NCI-H2227 (cell line): ENCODE measurements at regions not wholly inside any gene's neighbourhood (a gene's known extent, or its start where the extent isn't known, plus 50 kb on each side); places are given as distances from the start of the nearest gene placed in this dataset.

ENCODE experiments used
- DNase-seq: peaks from one replicate; lab custom pipeline; 2025; ENCODE audit not compliant: unreplicated experiment; lab: John Stamatoyannopoulos, UW

DNA sequence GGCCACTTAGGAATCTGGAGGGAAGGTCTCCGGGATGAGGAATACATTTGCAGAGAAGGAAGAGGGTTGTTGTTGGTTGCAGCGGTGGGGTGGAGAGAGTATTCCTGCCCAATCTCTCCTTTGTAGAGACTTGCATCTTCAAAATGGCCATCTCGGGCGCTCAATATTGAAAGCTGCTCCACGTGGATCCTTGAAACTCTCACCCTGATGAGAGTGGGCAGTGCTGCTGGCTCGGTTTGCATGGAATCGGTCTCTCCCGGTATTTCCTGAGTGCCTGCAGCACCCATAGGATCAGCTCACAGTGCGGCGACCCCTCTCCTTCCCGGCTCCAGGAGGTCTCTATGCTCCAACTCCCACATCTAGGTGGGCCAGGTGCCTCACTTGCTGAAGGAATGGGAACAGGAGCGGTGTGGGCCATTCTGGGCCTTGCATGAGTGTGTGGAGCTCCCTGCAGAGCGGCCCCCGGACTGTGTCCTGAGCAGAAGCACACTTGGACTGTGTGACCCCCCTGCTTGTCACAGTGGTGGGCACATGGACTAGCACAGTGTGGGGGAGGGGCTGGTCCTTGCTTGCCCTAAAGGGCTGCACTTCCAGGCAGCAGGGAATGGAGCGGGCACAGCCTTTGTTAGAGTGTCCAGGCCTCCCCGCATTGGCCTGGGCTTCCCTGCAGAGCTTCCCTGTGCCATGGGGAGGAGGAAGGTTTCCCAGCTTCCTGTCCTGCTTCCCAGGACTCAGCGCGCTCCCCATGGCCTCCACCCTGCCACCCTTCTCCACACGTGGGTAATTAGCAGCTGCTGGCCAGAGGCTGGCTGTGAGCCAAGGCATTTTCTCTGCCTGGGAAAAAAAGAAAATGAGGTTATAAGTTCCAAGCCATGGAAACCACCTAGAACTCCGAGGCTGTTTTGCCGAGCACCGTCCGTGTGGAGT is 139.3 kb downstream of the IRF8 start:
- DNase-seq: no peak

DNA sequence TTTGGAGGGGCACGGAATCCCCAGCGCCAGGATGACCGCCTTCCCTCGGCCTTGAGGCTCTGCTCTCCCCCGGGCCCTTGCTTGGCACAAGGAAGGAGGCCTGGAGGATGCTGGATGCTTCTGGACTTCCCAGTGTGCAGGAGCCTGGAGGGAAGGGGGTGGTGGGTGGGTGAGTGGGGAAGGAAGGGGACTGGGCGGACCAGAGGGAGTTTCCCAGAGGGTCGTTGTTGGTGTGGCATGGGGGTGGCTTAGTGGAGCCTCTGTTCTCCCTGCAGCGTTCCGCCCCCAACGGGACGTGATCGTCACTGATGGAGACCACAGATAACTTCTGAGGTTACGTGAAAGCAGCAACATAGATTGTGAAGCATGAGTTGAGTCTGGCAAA is 140.0 kb downstream of the IRF8 start:
- no peak for DNase-seq

DNA sequence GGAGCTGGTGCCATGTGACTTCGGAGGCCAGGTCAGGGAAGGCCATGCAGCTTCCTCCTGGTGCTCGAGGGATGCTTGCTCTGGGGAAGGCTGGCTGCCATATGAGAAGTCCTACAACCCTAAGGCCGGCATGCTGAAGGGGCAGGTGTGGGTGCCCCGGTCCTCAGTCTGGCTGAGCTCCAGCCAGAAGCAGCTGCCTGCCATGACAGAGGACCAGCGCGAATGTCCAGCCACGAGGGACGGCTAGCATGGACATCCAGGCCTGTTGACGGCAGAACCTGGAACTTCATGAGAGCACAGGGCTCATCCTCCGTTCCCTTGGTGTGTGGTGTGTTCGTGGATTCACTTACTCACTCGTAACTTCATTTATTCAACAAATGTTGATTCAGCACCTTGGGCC is 140.6 kb downstream of the IRF8 start:
- no peak for DNase-seq

DNA sequence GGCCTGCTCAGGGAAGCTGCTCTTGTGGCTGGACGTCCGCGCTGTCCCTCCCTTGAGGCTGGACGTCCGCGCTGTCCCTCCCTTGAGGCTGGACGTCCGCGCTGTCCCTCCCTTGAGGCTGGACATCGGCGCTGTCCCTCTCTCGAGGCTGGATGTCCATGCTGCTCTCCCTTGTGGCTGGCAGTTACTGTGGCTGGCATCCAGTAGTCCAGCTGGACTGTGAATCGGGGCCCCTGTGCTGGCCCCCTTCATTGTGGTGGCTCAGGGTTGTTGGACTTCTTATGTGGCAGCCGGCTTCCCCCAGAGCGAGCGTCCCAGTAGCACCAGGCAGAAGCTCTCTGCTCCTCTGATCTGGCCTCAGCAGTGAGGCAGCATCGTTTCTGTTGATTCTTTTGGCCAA is 141.5 kb downstream of the IRF8 start:
- no peak for DNase-seq

DNA sequence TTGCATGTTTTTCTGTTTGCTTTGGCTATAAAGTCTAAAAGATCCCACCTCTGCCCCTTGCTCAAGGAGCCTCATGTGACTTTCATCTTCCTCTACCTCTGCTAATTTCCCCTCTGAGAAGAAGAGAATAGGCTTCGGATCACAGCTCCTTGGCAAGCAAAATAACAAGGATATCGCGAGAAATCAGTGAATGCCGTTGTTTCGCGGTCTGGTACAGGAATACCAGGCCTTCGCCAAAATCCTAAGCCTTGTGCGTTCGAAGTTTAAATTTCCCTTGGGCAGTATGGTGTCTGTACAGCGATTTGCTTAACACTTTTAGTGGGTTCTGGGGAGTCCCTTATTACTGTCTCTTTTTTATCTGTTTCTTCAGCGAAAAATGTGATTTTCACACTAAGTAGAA is 142.3 kb downstream of the IRF8 start:
- DNase-seq: no peak

DNA sequence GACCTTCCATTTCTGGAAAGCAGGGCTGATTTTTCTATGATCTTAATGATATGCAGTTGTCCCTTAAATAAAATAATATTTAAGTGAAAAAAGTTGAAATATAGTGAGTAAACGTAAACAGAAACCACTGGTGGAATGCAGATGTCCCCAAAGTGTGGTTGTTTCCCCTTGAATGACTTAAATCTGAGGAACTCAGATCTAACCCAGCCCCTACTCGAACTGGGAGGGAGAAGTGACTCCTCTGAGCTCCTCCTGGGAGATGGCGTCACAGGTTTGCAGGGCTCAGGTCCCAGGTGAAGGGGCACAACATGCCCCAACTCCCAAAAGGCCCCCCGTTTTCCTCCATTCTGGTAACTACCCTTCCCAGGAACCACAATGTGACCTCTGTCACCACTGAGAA is 142.8 kb downstream of the IRF8 start:
- no peak for DNase-seq

DNA sequence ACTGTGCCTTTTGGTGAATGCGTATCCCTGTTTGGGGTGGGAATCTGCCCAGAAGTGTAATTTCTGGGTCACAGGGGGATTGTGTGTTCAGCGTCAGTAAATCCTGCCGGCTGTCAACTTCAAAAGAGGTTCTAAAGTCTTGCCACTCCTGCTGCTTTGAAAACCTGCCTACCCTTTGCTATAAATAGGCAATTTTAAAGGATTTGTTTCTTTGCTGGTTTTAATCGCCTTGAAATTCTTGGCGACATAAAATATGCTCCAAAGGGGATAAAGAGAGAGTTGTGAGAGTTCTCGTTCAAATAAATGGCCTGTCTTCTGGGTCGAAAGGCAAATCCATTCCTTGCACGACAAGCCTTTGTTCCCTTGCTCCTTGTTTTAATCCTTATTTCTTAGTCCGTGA is 143.4 kb downstream of the IRF8 start:
- no peak for DNase-seq

DNA sequence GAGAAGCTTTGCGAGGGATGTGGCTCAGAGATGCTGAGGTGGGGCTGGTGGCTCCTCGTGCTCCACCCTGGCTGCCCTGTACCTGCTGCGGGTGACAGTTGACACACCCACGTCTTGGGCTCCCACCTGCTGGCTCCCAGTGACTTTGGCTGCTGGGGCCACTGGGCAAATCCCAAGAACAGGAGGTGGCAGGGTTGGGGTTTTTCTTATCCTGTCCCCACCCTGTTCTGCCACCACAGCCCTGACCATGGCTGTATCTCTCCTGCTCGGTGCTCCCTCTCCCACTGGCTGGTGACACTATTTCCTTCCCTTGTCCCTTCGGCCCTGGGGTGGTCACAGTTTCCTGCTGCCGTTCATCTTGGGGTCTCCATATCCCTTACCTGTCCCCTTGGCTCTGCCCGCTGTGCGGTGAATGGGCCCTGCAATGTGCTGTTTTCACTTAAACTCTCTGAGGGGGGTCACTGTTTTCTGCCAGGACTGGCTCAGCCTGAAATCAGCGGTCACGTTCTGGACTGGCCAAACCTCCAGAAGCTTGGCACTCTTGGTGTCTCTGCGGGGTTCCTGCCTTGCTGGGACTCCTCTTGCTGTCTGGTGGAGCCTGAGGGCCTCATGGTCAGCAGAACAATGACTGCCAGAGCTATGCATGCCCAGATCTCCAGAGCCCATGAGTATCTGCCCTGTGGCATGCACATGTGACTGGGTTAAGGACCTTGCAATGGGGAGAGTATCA is 144.2 kb downstream of the IRF8 start:
- no peak for DNase-seq

DNA sequence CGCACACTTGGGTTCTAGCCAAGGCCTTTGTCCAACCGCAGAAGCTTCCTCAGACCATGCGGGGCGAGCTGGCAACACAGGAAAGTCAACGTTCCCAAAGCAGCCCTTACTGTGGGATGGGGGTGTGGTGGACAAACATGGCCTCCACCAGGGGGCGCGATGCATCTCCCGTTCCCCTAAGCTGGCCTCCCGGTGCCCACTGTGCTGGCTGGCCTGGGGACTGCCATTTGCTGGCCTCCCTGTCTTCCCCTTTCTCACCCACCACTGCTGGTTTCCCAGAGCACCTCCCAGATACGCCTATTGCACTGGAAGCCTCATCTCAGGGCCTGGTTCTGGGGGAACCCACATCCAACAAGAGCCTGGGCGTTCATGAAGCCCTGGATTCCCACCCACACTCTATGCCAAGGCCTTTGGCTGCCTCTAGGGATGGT is 145.3 kb downstream of the IRF8 start:
- DNase-seq: no peak

DNA sequence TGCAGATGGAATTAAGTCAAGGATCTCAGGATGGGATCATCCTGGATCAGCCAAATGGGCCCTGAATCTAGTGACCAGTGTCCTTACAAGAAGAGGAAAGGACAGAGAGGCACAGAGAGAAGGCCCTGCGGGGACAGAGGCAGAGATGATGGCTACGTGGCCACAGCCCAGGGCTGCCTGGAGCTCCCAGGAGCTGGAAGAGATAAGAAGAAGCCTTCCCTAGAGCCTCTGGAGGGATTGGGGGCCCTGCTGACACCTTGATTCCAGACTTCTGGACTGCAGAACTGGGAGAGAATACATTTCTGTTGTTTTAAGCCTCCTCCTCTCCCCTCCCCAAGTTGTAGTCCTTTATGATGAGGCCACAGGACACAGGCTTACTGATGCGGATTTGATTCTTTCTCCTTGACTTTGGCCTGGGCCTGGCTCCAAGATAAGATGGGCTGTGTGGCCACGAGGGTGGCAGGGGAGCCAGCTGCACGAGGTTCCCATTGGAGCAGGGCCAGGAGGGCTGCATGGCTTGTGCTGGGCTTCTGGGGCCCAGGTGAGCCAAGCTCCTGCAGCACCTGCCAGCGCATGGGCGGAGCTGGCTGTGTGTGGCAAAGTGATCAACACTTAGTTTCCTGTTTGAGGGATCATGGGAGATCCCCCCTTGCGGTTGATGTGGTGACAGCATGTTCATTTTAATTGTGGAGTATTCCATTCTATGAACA is 146.1 kb downstream of the IRF8 start:
- DNase-seq: no peak

DNA sequence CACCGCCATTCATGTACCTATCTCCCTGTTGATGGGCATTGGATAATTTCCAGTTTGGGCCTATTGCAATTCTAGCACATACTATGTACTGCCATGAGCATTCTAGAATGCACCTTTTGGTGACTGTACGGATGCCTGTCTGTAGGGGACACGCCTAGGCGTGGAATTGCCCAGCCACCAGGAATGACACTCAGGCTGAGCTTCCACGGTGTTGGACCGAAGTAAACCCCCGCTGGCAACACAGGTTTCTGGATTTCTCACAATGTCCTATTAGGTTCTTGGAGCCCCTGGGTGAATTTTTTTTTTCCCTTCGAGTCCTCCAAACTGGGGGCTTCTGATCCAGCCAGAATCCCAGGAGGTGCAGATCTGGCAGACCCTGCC is 146.6 kb downstream of the IRF8 start:
- DNase-seq: no peak

DNA sequence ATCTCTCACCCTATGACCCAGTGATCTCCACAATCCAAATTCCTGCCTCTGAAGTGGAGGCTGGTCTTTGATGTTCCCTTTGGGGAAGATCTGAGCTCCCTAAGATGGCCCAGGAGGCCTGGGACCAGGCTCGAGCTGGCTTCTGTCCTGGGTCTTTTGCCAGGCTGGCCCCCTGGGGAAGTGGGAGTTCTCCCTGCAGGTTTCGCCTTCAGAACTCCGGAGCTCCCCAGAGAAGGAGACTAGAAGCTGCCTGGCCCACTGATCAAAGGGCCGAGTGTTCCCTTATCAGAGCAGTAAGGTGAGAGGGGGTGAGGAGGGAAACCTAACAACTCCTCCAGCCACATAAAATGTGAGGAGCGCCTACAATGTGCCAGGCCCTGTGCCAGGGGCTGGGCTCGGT is 147.1 kb downstream of the IRF8 start:
- DNase-seq: no peak

DNA sequence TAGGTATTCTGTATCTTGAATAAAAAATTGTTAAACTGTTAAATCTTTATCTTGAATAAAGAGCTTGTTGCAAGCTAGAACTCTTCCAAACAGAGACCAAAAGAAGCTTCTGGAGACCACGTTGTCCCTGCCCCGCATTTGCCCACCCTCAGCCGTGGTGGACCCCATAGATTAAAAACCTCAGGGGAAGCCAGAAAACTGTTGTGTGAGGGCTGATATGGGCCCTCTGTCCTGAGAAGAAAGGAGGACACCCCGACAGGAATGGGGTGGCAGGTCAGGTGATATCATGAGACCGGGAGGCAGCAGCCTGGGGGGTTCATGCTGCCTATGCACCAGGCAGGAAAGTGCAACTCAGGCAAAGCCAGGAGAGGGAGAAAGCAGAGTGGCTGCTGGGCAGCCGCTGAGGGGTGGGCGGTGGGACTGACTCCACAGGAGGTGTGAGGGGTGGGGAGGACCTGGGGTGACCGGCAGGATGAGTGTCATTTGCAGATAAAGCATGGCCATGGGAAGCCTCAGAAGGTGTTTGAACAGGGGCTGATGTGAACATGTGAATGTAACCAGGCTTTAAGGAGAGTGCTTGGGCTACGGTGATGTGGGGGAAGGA is 147.8 kb downstream of the IRF8 start:
- no peak for DNase-seq

DNA sequence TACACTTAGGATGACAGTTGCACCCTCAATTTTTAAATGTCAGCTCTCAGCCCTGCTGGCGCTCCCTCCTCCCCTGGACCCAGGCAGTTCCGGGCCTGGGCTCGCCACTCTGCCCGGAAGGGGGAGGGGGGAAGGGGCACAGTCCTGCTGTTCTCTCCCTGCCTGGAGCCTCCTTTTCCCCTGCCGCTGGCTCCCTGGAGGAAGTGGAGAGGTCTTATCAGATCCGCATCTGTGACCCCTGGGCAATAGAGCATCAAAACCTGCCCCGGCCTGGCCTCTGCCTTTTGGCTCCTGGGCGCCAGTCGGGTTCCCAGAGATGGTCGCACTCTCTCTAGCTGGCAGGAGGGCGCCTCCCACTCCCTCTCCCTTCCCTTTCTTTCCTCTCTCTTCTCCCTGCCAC is 149.3 kb downstream of the IRF8 start:
- no peak for DNase-seq

DNA sequence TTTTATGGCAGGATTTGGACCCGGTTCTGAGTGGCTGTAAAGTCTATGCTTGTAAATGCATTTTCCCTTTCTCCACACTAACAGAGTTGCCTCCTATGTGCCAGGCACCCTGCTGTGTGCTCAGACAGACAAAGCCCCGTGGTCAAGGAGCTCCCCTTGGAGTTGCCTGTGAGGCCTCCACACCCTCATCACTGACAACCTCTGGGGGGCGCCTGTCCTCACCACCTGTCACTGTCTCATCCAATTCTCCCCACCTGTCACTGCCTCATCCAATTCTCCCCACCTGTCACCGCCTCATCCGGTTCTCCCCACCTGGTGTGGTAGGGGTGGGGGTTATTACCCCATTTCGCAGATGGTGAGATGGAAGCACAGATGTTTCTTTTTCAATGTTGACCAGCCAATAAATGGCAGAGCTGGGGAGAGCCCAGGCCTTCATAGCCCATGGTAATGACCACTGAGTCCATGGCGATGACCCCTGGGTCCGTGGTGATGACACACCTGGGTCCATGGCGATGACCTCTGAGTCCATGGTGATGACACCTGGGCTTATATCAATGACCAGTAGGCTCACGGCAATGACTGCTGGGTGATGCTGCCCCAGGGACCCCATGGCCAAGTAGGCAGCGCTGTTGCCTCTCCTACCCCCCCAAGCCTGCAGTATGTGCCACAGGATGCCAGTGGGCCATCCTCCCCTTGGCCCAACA is 150.1 kb downstream of the IRF8 start:
- no peak for DNase-seq

DNA sequence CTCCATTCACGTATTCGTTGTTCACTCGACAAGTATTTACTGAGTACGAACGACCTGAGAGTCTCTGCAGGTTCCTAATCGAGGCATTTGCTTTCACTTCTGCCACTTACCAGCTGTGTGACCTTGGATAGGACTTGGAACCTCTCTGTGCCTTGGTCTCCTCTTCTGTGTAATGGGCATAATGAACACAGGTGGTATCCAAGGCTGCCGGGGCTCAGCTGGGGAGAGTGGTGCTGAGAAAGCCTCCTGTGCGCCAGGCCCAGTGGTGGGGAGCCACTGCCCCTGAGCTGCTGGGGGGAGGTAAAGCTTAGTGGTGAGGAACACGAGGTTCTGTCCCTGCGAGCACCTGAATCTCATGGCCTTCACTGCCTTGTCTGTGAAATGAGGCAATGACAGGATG is 150.7 kb downstream of the IRF8 start:
- no peak for DNase-seq

DNA sequence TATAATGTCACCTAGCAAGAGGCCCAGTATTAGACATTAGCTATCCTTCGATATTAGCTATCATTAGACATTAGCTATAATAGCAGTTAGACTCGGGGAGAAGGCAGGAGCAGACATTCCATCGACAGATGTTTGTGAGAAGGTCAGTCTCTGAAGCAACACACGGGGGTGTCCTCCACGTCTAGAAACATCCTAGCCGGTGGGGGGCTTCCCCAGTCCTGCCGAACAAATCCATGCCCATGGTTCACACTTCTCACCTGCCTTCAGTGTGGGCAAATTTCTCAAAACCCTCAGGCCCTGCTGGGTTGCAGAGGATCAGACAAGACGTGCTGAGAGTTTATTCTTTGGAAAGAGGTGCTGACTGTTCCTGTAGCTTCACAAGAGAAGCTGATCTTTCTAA is 151.1 kb downstream of the IRF8 start:
- DNase-seq: no peak

DNA sequence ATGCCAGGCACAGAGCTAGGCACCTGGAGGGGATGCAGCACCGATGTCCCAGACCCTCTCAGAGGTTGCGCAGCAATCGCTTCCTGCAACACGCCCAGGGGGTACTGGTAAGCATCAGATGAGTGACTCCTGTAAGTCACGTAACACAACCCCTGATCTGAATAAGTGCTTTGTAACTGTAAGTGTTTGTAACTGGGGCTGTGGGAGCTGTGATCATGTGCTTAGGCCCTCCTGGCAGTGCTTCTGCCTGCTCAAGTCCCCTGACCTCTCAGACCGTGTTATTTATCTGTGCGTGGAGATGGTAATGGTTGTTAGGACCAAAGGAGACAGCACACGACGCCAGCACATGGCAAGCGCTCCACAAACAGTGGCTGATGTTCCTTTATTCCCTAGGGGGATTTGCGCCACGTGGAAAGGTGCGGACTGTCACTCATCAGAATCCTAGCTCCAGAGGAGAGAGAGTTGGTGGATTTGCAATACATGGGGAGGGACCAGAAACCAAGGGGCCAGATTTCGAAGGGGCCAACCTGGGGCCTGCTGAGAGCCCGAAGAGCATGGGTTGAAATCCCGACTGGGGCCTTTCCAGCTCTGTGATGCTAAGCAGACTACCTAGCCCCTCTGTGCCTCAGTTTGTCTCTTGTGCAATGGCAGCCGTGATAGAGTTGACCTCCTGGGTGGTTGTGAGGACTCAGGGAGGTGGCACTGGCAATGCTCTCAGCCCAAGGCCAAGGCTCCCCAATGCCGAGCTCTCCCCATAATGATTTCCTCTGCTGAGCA is 151.8 kb downstream of the IRF8 start:
- DNase-seq: no peak

DNA sequence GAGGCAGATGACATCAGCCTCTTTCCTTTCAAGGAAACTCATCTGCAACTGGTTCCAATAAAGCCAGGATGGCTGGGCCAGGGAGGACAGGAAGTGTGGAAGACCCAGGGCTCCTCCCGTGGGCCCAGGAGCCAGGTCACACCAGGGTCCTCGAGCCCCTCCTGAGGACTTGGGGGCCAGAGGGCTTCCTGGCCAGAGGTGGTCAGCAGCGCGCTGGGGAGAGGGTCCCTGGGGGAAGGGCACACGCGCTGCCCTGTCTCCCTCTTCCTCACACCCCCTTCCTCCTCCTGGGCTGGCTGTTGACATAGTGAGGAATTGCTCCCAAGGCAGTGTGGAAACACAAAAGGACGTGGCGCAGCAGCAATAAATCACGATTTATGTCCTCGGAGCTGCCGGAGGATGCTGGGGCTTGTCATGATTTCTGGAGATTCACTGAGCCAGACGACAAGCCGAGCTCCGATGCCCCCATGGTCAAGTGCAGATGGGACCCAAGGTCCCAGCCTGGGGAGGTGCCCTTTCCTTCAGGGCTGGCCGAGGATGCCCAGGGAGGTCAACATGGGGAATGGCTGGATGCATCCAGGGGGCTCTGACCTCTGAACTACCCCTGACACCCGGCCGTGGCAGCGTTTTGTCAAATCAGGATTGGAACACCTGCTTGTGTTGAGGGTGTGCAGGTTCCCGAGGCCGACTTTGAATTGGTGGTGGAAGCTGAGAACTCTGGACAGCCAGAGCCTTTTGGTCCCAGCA is 152.6 kb downstream of the IRF8 start:
- DNase-seq: no peak
